PC-3 (cell line): ENCODE measurements at regions not wholly inside any gene's neighbourhood (a gene's known extent, or its start where the extent isn't known, plus 50 kb on each side); places are given as distances from the start of the nearest gene placed in this dataset.

ENCODE experiments used
- ATAC-seq: fragments of 200-7000 bp; cut with Tn5 transposase; 2 replicates; pipeline ENCODE4 v1.9.1; 2020; ENCODE audit warnings: mild to moderate bottlenecking, moderate library complexity
- BruUV-seq: library from RNA; stranded (reverse); fragments of 400-500 nt; replicated peaks from 2 replicates; lab custom pipeline; 2021; lab: Mats Ljungman, UMichigan
- CTCF ChIA-PET: fragments of 300-600 bp; sonication (Branson Sonifier 250); formaldehyde crosslinking; loops from one replicate; lab custom pipeline; 2022; ENCODE audit warnings: antibody characterized with exemption; lab: Charles Lee
- POLR2A ChIA-PET: fragments of 300-600 bp; sonication (Branson Sonifier 250); formaldehyde crosslinking; loops from one replicate; lab custom pipeline; 2022; ENCODE audit warnings: antibody characterized with exemption; ENCODE audit not compliant: unreplicated experiment; lab: Charles Lee
- DNase-seq: peaks from one replicate; pipeline ENCODE4 v3.0.0-alpha.2; 2015
- H2AFZ ChIP-seq: fragments of 300-600 bp; sonication (generic); 2 replicates; pipeline ENCODE4 v1.6.0; 2016; ENCODE audit warnings: antibody characterized with exemption, low read length
- H3F3A ChIP-seq: fragments of 300-600 bp; sonication (generic); one replicate; pipeline ENCODE4 v1.6.0; 2017; ENCODE audit warnings: antibody characterized with exemption, low read length, control low read depth, mild to moderate bottlenecking; ENCODE audit not compliant: unreplicated experiment
- H3K27ac ChIP-seq: fragments of 300-600 bp; sonication (generic); 2 replicates; pipeline ENCODE4 v1.5.1; 2016; ENCODE audit warnings: mild to moderate bottlenecking, low read length
- H3K27me3 ChIP-seq: fragments of 300-600 bp; sonication (generic); 2 replicates; pipeline ENCODE4 v1.6.1; 2016; ENCODE audit warnings: low read length, mixed read lengths
- H3K36me3 ChIP-seq: fragments of 300-600 bp; sonication (generic); 2 replicates; pipeline ENCODE4 v1.6.1; 2016; ENCODE audit warnings: low read depth, mixed run types, low read length, mixed read lengths
- H3K4me1 ChIP-seq: fragments of 300-600 bp; sonication (generic); 2 replicates; pipeline ENCODE4 v1.5.1; 2016; ENCODE audit warnings: low read length; ENCODE audit not compliant: insufficient read depth
- H3K4me2 ChIP-seq: fragments of 300-600 bp; sonication (generic); 2 replicates; pipeline ENCODE4 v1.6.0; 2016; ENCODE audit warnings: low read length
- H3K4me3 ChIP-seq: fragments of 300-600 bp; sonication (generic); 2 replicates; pipeline ENCODE4 v1.5.1; 2016; ENCODE audit warnings: mild to moderate bottlenecking, low read length, mixed read lengths
- H3K79me2 ChIP-seq: fragments of 300-600 bp; sonication (generic); 2 replicates; pipeline ENCODE4 v1.6.1; 2017; ENCODE audit warnings: low read length, mixed read lengths
- H3K9ac ChIP-seq: fragments of 300-600 bp; sonication (generic); 2 replicates; pipeline ENCODE4 v1.6.0; 2016; ENCODE audit warnings: mild to moderate bottlenecking, low read length
- H3K9me2 ChIP-seq: fragments of 300-600 bp; sonication (generic); replicated peaks from 2 replicates; pipeline ENCODE4 v1.6.1; 2016; ENCODE audit warnings: mixed run types, low read length, mixed read lengths
- H3K9me3 ChIP-seq: fragments of 300-600 bp; sonication (generic); 2 replicates; pipeline ENCODE4 v1.6.1; 2016; ENCODE audit warnings: low read length, mixed read lengths
- H4K20me1 ChIP-seq: fragments of 300-600 bp; sonication (generic); 2 replicates; pipeline ENCODE4 v1.6.1; 2016; ENCODE audit warnings: low read length, mixed read lengths
- CTCF ChIP-seq: fragments of 300-600 bp; sonication (generic); conservative IDR thresholded peaks from 2 replicates; pipeline ENCODE4 v1.5.1; 2017; ENCODE audit warnings: antibody characterized with exemption, low read depth, mild to moderate bottlenecking, low read length
- EZH2 ChIP-seq: fragments of 300-600 bp; sonication (generic); IDR thresholded peaks from one replicate; pipeline ENCODE4 v1.6.1; 2017; ENCODE audit warnings: antibody characterized with exemption, mild to moderate bottlenecking, low read length; ENCODE audit not compliant: unreplicated experiment
- EZH2phosphoT487 ChIP-seq: fragments of 300-600 bp; sonication (generic); IDR thresholded peaks from 2 replicates; pipeline ENCODE4 v1.6.1; 2018; ENCODE audit warnings: mild to moderate bottlenecking, antibody characterized with exemption, low read length, borderline replicate concordance
- intact Hi-C: fragments of 100-400 bp; cut with micrococcal nuclease; formaldehyde crosslinking; loops from 2 replicates; pipeline ENCODE4 v1.9.0; 2023

- intact Hi-C loops, result no loop called here
- Histone ChIP-seq H3K27me3 (no peaks in the 10 kb centered on the region), H3K36me3 (no peaks in the 10 kb centered on the region), H4K20me1 (no peaks in the 10 kb centered on the region), H3K4me2 (no peak overlapping the region), H3K4me1 (0 out of 2 replicates have a peak, but pooled peaks cover 3% of the 10 kb centered on the region), H2AFZ (no peak overlapping the region), H3K27ac (no peak overlapping the region), H3K4me3 (no peak overlapping the region), H3K9me2 (no peaks in the 10 kb centered on the region), H3K9me3 (no peaks in the 10 kb centered on the region), H3K79me2 (no peaks in the 10 kb centered on the region), H3K9ac (no peak overlapping the region), H3F3A (no peaks in the 10 kb centered on the region)
- TF ChIP-seq CTCF, result no peak
- no peak for TF ChIP-seq EZH2phosphoT487
- TF ChIP-seq EZH2, result no peak
- peak; percentile 35; the same call in 1 of the 2 replicates for ATAC-seq
- ChIA-PET CTCF (interaction anchor here (0.7 kb wide), 1 partner anchor 450 kb away, joined by 3 read pairs; no protein-coding TSS in a partner anchor), POLR2A (no interaction called here)
- BruUV-seq, result no TSS peak
- DNase-seq, result peak; percentile 11
These were observed 295.3 kb downstream of the CDH7 start for GRCh38 chr18:66046032-66046602.

- Histone ChIP-seq H3K27ac (no peak overlapping the region), H3K9me3 (no peaks in the 10 kb centered on the region), H3K36me3 (no peaks in the 10 kb centered on the region), H3K4me1 (no peaks in the 10 kb centered on the region), H3K27me3 (no peaks in the 10 kb centered on the region), H3F3A (no peaks in the 10 kb centered on the region), H3K79me2 (no peaks in the 10 kb centered on the region), H3K4me3 (no peak overlapping the region), H4K20me1 (no peaks in the 10 kb centered on the region), H3K4me2 (no peak overlapping the region), H2AFZ (no peak overlapping the region), H3K9me2 (no peaks in the 10 kb centered on the region), H3K9ac (no peak overlapping the region)
- TF ChIP-seq EZH2phosphoT487, result no peak
- TF ChIP-seq EZH2, result no peak
- no peak for TF ChIP-seq CTCF
- DNase-seq (no peak), ATAC-seq (no peak)
- BruUV-seq, result no TSS peak
- POLR2A ChIA-PET, result no interaction called here
- CTCF ChIA-PET, result no interaction called here
- intact Hi-C loops, result no loop called here
These were observed 292.2 kb downstream of the CDH7 start for GRCh38 chr18:66043009-66043408.

- Histone ChIP-seq H3F3A (no peaks in the 10 kb centered on the region), H2AFZ (no peak overlapping the region), H3K9ac (no peak overlapping the region), H4K20me1 (no peaks in the 10 kb centered on the region), H3K4me2 (peak overlapping the region; percentile 38), H3K9me2 (no peaks in the 10 kb centered on the region), H3K27me3 (no peaks in the 10 kb centered on the region), H3K36me3 (no peaks in the 10 kb centered on the region), H3K27ac (no peak overlapping the region), H3K79me2 (no peaks in the 10 kb centered on the region), H3K4me1 (peaks cover 13% of the 10 kb centered on the region), H3K4me3 (no peak overlapping the region), H3K9me3 (no peaks in the 10 kb centered on the region)
- intact Hi-C loops, result no loop called here
- DNase-seq (peak; percentile 74), ATAC-seq (peak; percentile 100)
- POLR2A ChIA-PET, result no interaction called here
- CTCF ChIA-PET, result no interaction called here
- no peak for TF ChIP-seq CTCF
- no peak for TF ChIP-seq EZH2
- TF ChIP-seq EZH2phosphoT487, result no peak
- BruUV-seq, result no TSS peak
These were observed 263.2 kb downstream of the CDH7 start for GRCh38 chr18:66013969-66014368.
